ENCODE measurements at regions not wholly inside any gene's neighbourhood (a gene's known extent, or its start where the extent isn't known, plus 50 kb on each side); places are given as distances from the start of the nearest gene placed in this dataset.

- in situ Hi-C loops (cut with MboI; ENCODE audit: low pct_unique_long_range_greater_than_20kb, low sequenced_read_pairs, unreplicated experiment) = no loop called here
- no peak for TF ChIP-seq CTCF (IDR thresholded peaks at IDR 0.05; ENCODE audit: extremely low read depth, insufficient read depth, missing control alignments)
- DNase-seq (ENCODE audit: low spot score) = no peak
These were observed 168.5 kb upstream of the TNC start for GRCh38 chr9:115286411-115286810.

GRCh38 chr9:115289757-115290208, 171.8 kb upstream of the TNC start:
- in situ Hi-C loops (cut with MboI; ENCODE audit: low pct_unique_long_range_greater_than_20kb, low sequenced_read_pairs, unreplicated experiment) = no loop called here
- DNase-seq (ENCODE audit: low spot score) = no peak
- no peak for TF ChIP-seq CTCF (IDR thresholded peaks at IDR 0.05; ENCODE audit: extremely low read depth, insufficient read depth, missing control alignments)

- in situ Hi-C loops (cut with MboI; ENCODE audit: low pct_unique_long_range_greater_than_20kb, low sequenced_read_pairs, unreplicated experiment) = no loop called here
- DNase-seq (ENCODE audit: low spot score) = no peak
- TF ChIP-seq CTCF (IDR thresholded peaks at IDR 0.05; ENCODE audit: extremely low read depth, insufficient read depth, missing control alignments) = no peak
These were observed 173.9 kb upstream of the TNC start for GRCh38 chr9:115291841-115292240.

- no peak for DNase-seq (ENCODE audit: low spot score)
- in situ Hi-C loops (cut with MboI; ENCODE audit: low pct_unique_long_range_greater_than_20kb, low sequenced_read_pairs, unreplicated experiment) = no loop called here
- TF ChIP-seq CTCF (IDR thresholded peaks at IDR 0.05; ENCODE audit: extremely low read depth, insufficient read depth, missing control alignments) = no peak
These were observed 174.8 kb upstream of the TNC start for GRCh38 chr9:115292584-115293279.

GRCh38 chr9:115295734-115296133, 177.8 kb upstream of the TNC start:
- no peak for TF ChIP-seq CTCF (IDR thresholded peaks at IDR 0.05; ENCODE audit: extremely low read depth, insufficient read depth, missing control alignments)
- in situ Hi-C loops (cut with MboI; ENCODE audit: low pct_unique_long_range_greater_than_20kb, low sequenced_read_pairs, unreplicated experiment) = no loop called here

GRCh38 chr9:115296831-115297565, 179.0 kb upstream of the TNC start:
- no peak for DNase-seq (ENCODE audit: low spot score)
- in situ Hi-C loops (cut with MboI; ENCODE audit: low pct_unique_long_range_greater_than_20kb, low sequenced_read_pairs, unreplicated experiment) = no loop called here
- TF ChIP-seq CTCF (IDR thresholded peaks at IDR 0.05; ENCODE audit: extremely low read depth, insufficient read depth, missing control alignments) = no peak

More at GRCh38 chr9:115295734-115296133, 177.8 kb upstream of the TNC start:
- DNase-seq (ENCODE audit: low spot score) = no peak
